ENCODE measurements at regions not wholly inside any gene's neighbourhood (a gene's known extent, or its start where the extent isn't known, plus 50 kb on each side); places are given as distances from the start of the nearest gene placed in this dataset.

DNA sequence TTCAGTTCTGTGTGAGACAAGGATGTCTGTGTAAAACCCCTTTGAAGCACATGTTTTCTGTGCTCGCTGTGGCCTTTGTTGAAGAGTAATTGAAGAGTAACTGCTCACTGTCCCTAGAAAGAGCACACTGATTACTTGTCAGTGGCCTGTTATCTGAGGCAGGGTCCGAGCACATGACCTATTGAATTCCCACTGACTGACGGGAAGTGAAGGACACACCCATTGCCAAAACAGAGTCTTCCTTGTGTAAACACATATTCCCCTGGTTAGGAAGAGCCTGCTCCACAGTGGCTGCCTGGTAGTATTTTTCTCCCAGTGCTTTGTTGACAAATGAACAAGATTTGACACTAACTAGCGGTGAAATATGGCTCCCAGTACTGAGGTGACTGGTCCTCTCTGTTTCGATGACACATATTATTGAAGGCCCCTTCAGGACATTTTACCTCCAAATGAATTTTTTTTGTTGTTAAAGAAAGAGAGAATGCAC is 148.5 kb upstream of the GYPC start:
- TF ChIP-seq EZH2 (IDR thresholded peaks at IDR 0.05; ENCODE audit: borderline replicate concordance) (no peak), EZH2phosphoT487 (IDR thresholded peaks at IDR 0.05; ENCODE audit: low read depth, severe bottlenecking, unreplicated experiment) (no peak)
- TF ChIP-seq, protein P1, sequence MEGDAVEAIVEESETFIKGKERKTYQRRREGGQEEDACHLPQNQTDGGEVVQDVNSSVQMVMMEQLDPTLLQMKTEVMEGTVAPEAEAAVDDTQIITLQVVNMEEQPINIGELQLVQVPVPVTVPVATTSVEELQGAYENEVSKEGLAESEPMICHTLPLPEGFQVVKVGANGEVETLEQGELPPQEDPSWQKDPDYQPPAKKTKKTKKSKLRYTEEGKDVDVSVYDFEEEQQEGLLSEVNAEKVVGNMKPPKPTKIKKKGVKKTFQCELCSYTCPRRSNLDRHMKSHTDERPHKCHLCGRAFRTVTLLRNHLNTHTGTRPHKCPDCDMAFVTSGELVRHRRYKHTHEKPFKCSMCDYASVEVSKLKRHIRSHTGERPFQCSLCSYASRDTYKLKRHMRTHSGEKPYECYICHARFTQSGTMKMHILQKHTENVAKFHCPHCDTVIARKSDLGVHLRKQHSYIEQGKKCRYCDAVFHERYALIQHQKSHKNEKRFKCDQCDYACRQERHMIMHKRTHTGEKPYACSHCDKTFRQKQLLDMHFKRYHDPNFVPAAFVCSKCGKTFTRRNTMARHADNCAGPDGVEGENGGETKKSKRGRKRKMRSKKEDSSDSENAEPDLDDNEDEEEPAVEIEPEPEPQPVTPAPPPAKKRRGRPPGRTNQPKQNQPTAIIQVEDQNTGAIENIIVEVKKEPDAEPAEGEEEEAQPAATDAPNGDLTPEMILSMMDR (IDR thresholded peaks at IDR 0.05; ENCODE audit: poor library complexity) = no peak
- Histone ChIP-seq H3K9me3 (ENCODE audit: low read depth) (no peaks in the 10 kb centered on the region), H3K4me3 (no peak overlapping the region), H3K9me2 (replicated peaks; ENCODE audit: insufficient read depth) (no peaks in the 10 kb centered on the region), H3K27ac (no peak overlapping the region), H3K4me2 (no peak overlapping the region), H3K4me1 (ENCODE audit: insufficient read depth) (peaks cover 5% of the 10 kb centered on the region), H3K36me3 (replicated peaks; ENCODE audit: insufficient read depth, low read depth) (no peaks in the 10 kb centered on the region), H3K27me3 (no peaks in the 10 kb centered on the region), H3K79me2 (no peaks in the 10 kb centered on the region), H2AFZ (no peak overlapping the region), H4K20me1 (ENCODE audit: insufficient read depth, poor library complexity, severe bottlenecking) (no peaks in the 10 kb centered on the region)
- 45% methylated on average over 5 of the region's 5 CpGs for WGBS (ENCODE audit: low lambda C conversion rate, missing lambda C conversion rate)
- DNase-seq (ENCODE audit: low spot score) = no peak

DNA sequence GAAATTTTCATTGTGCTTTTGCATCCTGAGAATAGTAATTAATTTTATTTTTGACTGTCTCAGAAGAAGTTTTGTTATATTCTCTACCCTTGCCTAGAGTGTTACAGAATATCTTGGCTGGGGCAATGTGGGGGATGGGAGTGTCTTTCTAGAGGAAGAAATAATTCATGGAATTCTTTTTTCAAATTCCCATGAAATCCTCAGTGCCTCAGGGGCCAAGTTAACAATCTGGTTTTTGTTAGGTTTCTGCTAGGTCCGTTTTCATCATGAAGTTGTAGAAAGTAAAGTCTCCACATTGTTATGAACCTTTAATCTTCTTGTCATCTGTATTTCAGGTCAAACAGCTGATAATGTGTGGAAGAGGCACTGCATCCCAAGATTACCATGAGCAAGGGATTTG is 145.6 kb upstream of the GYPC start:
- no peaks in the 10 kb centered on the region for H3K36me3 ChIP-seq (replicated peaks; ENCODE audit: insufficient read depth, low read depth)
- no peaks in the 10 kb centered on the region for H3K79me2 ChIP-seq
- no peaks in the 10 kb centered on the region for H4K20me1 ChIP-seq (ENCODE audit: insufficient read depth, poor library complexity, severe bottlenecking)
- H3K27ac ChIP-seq = no peak overlapping the region
- H3K9me3 ChIP-seq (ENCODE audit: low read depth) = no peaks in the 10 kb centered on the region
- no peaks in the 10 kb centered on the region for H3K27me3 ChIP-seq
- TF ChIP-seq, protein P1 (IDR thresholded peaks at IDR 0.05; ENCODE audit: poor library complexity) = no peak
- TF ChIP-seq EZH2 (IDR thresholded peaks at IDR 0.05; ENCODE audit: borderline replicate concordance) (no peak), EZH2phosphoT487 (IDR thresholded peaks at IDR 0.05; ENCODE audit: low read depth, severe bottlenecking, unreplicated experiment) (no peak)
- no peak overlapping the region for H3K4me3 ChIP-seq
- no peaks in the 10 kb centered on the region for H3K9me2 ChIP-seq (replicated peaks; ENCODE audit: insufficient read depth)
- WGBS (ENCODE audit: low lambda C conversion rate, missing lambda C conversion rate) = 27% methylated on average over 1 of the region's 1 CpG
- no peak for DNase-seq (ENCODE audit: low spot score)
- no peak overlapping the region for H3K4me2 ChIP-seq
- no peak overlapping the region for H2AFZ ChIP-seq
- peaks cover 5% of the 10 kb centered on the region for H3K4me1 ChIP-seq (ENCODE audit: insufficient read depth)

DNA sequence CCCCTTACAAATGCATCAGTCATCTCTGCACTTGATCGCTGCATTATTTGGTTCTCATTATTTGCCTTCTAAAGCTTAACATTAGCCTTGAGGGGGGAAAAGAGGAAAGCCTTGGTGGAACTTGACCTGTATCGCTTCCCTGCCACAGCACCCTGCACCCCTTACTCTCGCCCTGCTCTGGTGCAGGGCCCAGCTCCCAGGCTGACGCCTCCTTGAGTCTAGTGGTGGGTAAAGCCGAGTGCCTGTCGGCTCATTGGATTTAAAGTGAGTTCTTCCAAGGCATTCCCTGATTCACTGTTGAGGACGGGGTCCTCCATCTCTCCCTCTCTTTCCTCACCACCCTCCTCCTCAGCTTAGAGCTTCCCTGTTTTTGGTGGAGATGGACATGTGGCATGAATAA is 145.0 kb upstream of the GYPC start:
- no peaks in the 10 kb centered on the region for H4K20me1 ChIP-seq (ENCODE audit: insufficient read depth, poor library complexity, severe bottlenecking)
- H3K79me2 ChIP-seq = no peaks in the 10 kb centered on the region
- no peak overlapping the region for H2AFZ ChIP-seq
- H3K4me1 ChIP-seq (ENCODE audit: insufficient read depth) = peaks cover 5% of the 10 kb centered on the region
- no peaks in the 10 kb centered on the region for H3K9me3 ChIP-seq (ENCODE audit: low read depth)
- H3K27me3 ChIP-seq = no peaks in the 10 kb centered on the region
- no peak overlapping the region for H3K27ac ChIP-seq
- no peaks in the 10 kb centered on the region for H3K36me3 ChIP-seq (replicated peaks; ENCODE audit: insufficient read depth, low read depth)
- TF ChIP-seq EZH2 (IDR thresholded peaks at IDR 0.05; ENCODE audit: borderline replicate concordance) = no peak
- H3K9me2 ChIP-seq (replicated peaks; ENCODE audit: insufficient read depth) = no peaks in the 10 kb centered on the region
- H3K4me2 ChIP-seq = no peak overlapping the region
- no peak for DNase-seq (ENCODE audit: low spot score)
- 89% methylated on average over 7 of the region's 7 CpGs for WGBS (ENCODE audit: low lambda C conversion rate, missing lambda C conversion rate)
- no peak overlapping the region for H3K4me3 ChIP-seq

DNA sequence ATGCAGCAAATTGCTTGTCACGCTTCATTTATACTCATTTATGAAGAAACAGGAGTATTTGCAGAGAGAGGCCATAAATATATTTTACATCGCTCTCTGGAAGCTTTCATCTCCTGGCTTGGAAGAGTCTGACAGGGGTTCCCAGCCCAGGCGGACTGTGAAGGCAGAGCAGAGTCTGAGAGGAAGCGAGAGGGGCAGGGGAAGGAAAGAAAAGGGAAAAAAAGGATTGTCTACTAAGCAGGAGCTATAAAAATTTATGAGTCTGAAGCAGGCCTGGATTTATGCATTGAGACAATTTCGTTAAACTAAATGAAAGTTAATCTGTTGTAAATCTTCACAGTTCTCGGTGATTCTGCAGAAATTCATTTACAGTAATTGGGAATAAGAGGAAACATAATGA is 143.9 kb upstream of the GYPC start:
- Histone ChIP-seq H3K36me3 (replicated peaks; ENCODE audit: insufficient read depth, low read depth) (no peaks in the 10 kb centered on the region), H3K4me1 (ENCODE audit: insufficient read depth) (peaks cover 4% of the 10 kb centered on the region), H3K4me3 (no peak overlapping the region), H3K4me2 (no peak overlapping the region), H3K79me2 (no peaks in the 10 kb centered on the region), H2AFZ (no peak overlapping the region), H3K9me3 (ENCODE audit: low read depth) (no peaks in the 10 kb centered on the region), H4K20me1 (ENCODE audit: insufficient read depth, poor library complexity, severe bottlenecking) (no peaks in the 10 kb centered on the region), H3K27ac (no peak overlapping the region), H3K9me2 (replicated peaks; ENCODE audit: insufficient read depth) (no peaks in the 10 kb centered on the region), H3K27me3 (no peaks in the 10 kb centered on the region)
- TF ChIP-seq, protein P1 (IDR thresholded peaks at IDR 0.05; ENCODE audit: poor library complexity) = no peak
- TF ChIP-seq EZH2phosphoT487 (IDR thresholded peaks at IDR 0.05; ENCODE audit: low read depth, severe bottlenecking, unreplicated experiment) (no peak), EZH2 (IDR thresholded peaks at IDR 0.05; ENCODE audit: borderline replicate concordance) (no peak)
- WGBS (ENCODE audit: low lambda C conversion rate, missing lambda C conversion rate) = 56% methylated on average over 6 of the region's 6 CpGs
- DNase-seq (ENCODE audit: low spot score) = no peak
